ENCODE measurements at regions not wholly inside any gene's neighbourhood (a gene's known extent, or its start where the extent isn't known, plus 50 kb on each side); places are given as distances from the start of the nearest gene placed in this dataset.

DNA sequence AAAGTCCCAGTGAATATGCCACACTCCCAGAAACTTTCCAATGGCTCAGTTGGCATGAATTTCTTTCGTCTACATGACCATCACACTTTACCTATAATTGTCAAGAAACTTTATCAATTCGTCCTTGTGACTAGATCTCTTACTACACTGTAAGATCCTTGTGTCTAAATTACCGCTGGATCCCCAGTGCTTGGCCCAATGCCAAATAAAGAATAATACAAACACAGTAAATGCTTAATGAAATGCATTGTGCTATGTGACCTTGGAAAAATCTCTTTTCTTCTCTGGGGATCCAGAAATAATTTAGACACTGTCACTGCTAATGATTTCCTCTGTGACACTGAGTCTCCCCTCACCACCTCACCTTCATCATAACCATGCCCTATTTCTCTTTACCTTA, 137.9 kb downstream of the VSIG4 start:
- Histone ChIP-seq H2BK20ac (ENCODE audit: low read length) (no peak overlapping the region), H4K8ac (ENCODE audit: extremely low read depth, insufficient read depth, low read length) (no peak overlapping the region), H2AFZ (ENCODE audit: low read length) (no peak overlapping the region), H3K56ac (replicated peaks; ENCODE audit: insufficient read length, low read depth, low read length) (no peak overlapping the region), H3K79me1 (ENCODE audit: low read depth, low read length) (no peaks in the 10 kb centered on the region), H3K9ac (replicated peaks in 1 of 4; ENCODE audit: extremely low read depth in 1 of 4, low read depth in 3 of 4, low read length in 3 of 4) (no peak overlapping the region), H3K36me3 (ENCODE audit: control insufficient read depth in 2 of 4, insufficient read depth in 4 of 4, low read length in 3 of 4) (no peaks in the 10 kb centered on the region), H3K4me3 (ENCODE audit: extremely low read depth in 1 of 4, insufficient read depth in 2 of 4, low read depth in 3 of 4, low read length in 4 of 4) (no peak overlapping the region), H4K91ac (replicated peaks; ENCODE audit: insufficient read length, low read length) (no peak overlapping the region), H2BK120ac (replicated peaks; ENCODE audit: low read depth, low read length) (no peak overlapping the region), H4K5ac (ENCODE audit: insufficient read length, low read depth, low read length) (no peak overlapping the region), H3K4ac (replicated peaks; ENCODE audit: insufficient read length, low read depth, low read length) (no peak overlapping the region), H3K23me2 (ENCODE audit: low read depth, low read length) (no peaks in the 10 kb centered on the region), H2BK5ac (ENCODE audit: low read depth, low read length) (no peak overlapping the region), H3K18ac (ENCODE audit: extremely low read depth, low read length) (no peak overlapping the region), H2BK15ac (ENCODE audit: low read length) (no peak overlapping the region), H4K20me1 (replicated peaks in 1 of 2; ENCODE audit: control insufficient read depth in 1 of 2, insufficient read depth in 2 of 2, low read length in 2 of 2) (no peaks in the 10 kb centered on the region), H3K79me2 (ENCODE audit: control insufficient read depth in 1 of 2, insufficient read depth in 2 of 2, low read length in 2 of 2) (no peaks in the 10 kb centered on the region), H3K27me3 (replicated peaks in 1 of 4; ENCODE audit: control insufficient read depth in 3 of 4, extremely low read depth in 1 of 4, insufficient read depth in 3 of 4, low read length in 3 of 4) (no peaks in the 10 kb centered on the region), H3K14ac (ENCODE audit: insufficient read length) (no peak overlapping the region), H2BK12ac (ENCODE audit: low read depth, low read length) (no peak overlapping the region), H2AK5ac (ENCODE audit: low read depth, low read length) (no peak overlapping the region), H3K23ac (ENCODE audit: insufficient read length) (no peak overlapping the region), H3K9me3 (ENCODE audit: insufficient read depth in 2 of 2, low read depth in 1 of 2, low read length in 1 of 2) (peaks cover 3 to 14% of the 10 kb centered on the region in 2 experiments; a peak in 3 of 4 replicates), H3K27ac (ENCODE audit: low read depth, low read length) (no peak overlapping the region), H3K4me2 (ENCODE audit: insufficient read depth in 1 of 2, low read depth in 2 of 2, low read length in 2 of 2) (no peak overlapping the region), H3K4me1 (replicated peaks in 1 of 4; ENCODE audit: control insufficient read depth in 3 of 4, insufficient read depth in 4 of 4, low read length in 3 of 4) (no peaks in the 10 kb centered on the region)
- CTCF ChIA-PET (ENCODE audit: partially characterized antibody): no interaction called here
- POLR2A ChIA-PET (ENCODE audit: partially characterized antibody): no interaction called here
- DNase-seq (ENCODE audit: low read depth in 1 of 2, low spot score in 2 of 2): no peak
- WGBS, 2 experiments (ENCODE audit: extremely low coverage in 1 of 2, insufficient coverage in 1 of 2, insufficient read length in 1 of 2, insufficient replicate concordance in 2 of 2, low coverage in 1 of 2, low lambda C conversion rate in 2 of 2, missing lambda C conversion rate in 1 of 2): 65% methylated on average over 3 of the region's 3 CpGs; no CpG with 5 or more reads in 1 of the 2 experiments
- FAIRE-seq: no peak
- TF ChIP-seq KDM1A (IDR thresholded peaks at IDR 0.05; ENCODE audit: borderline replicate concordance, low read length) (no peak), RNF2 (IDR thresholded peaks at IDR 0.05; ENCODE audit: borderline replicate concordance, low read depth, low read length, missing control alignments, poor library complexity, severe bottlenecking) (no peak), POLR2A (IDR thresholded peaks at IDR 0.05; ENCODE audit: control extremely low read depth in 1 of 2, low read depth in 2 of 2, low read length in 2 of 2) (no peak), USF2 (IDR thresholded peaks at IDR 0.05; ENCODE audit: low read length) (no peak), SIX5 (IDR thresholded peaks at IDR 0.05; ENCODE audit: low read depth, low read length) (no peak), SAP30 (IDR thresholded peaks at IDR 0.05; ENCODE audit: insufficient read depth, insufficient replicate concordance, low read length) (no peak), CBX5 (IDR thresholded peaks at IDR 0.05; ENCODE audit: low read depth, low read length) (no peak), ZNF274 (IDR thresholded peaks at IDR 0.05; ENCODE audit: borderline replicate concordance, extremely low read depth, low read length) (no peak), SP2 (IDR thresholded peaks at IDR 0.05; ENCODE audit: low read length) (no peak), TAF7 (optimal IDR thresholded peaks at IDR 0.05; ENCODE audit: borderline replicate concordance, low read depth, low read length) (no peak), CHD2 (IDR thresholded peaks at IDR 0.05; ENCODE audit: low read length) (no peak), BRCA1 (IDR thresholded peaks at IDR 0.05; ENCODE audit: low read depth, low read length) (no peak)

All from H1 (cell line).